K562 (cell line): ENCODE measurements at regions not wholly inside any gene's neighbourhood (a gene's known extent, or its start where the extent isn't known, plus 50 kb on each side); places are given as distances from the start of the nearest gene placed in this dataset.

ENCODE experiments used
- FOS ChIP-seq: IDR thresholded peaks from 3 replicates; pipeline ENCODE4 v1.6.1; 2011; ENCODE audit not compliant: insufficient read length; ENCODE audit errors: extremely low read depth
- HNRNPK ChIP-seq: fragments of 200-400 bp; formaldehyde crosslinking; IDR thresholded peaks from one replicate; pipeline ENCODE4 v1.6.1; 2018; ENCODE audit warnings: mild to moderate bottlenecking, low read depth, low read length; ENCODE audit not compliant: poor library complexity, severe bottlenecking
- HNRNPL ChIP-seq: fragments of 200-400 bp; formaldehyde crosslinking; IDR thresholded peaks from 2 replicates; pipeline ENCODE4 v1.6.1; 2017; ENCODE audit warnings: low read depth, mild to moderate bottlenecking, low read length
- SAFB2 ChIP-seq: fragments of 200-400 bp; formaldehyde crosslinking; IDR thresholded peaks from 2 replicates; pipeline ENCODE4 v1.6.1; 2018; ENCODE audit warnings: borderline replicate concordance, low read length, low read depth, moderate library complexity; ENCODE audit not compliant: severe bottlenecking
- SRSF3 ChIP-seq: fragments of 200-400 bp; formaldehyde crosslinking; IDR thresholded peaks from 2 replicates; pipeline ENCODE4 v1.6.1; 2016; ENCODE audit warnings: mild to moderate bottlenecking, low read length, moderate library complexity; ENCODE audit not compliant: insufficient read depth
- TAF15 ChIP-seq: fragments of 200-400 bp; formaldehyde crosslinking; IDR thresholded peaks from 2 replicates; pipeline ENCODE4 v1.6.1; 2017; ENCODE audit warnings: mild to moderate bottlenecking, low read depth, low read length, moderate library complexity
- ZNF24 ChIP-seq: fragments of 450-650 bp; IDR thresholded peaks from 2 replicates; pipeline ENCODE4 v1.6.1; 2016
- TF ChIP-seq, protein P1 (sequence below), 2 experiments: fragments of 450-650 bp in 1 of 2; sonication (generic) in 1 of 2; formaldehyde crosslinking in 1 of 2; IDR thresholded peaks; 2 replicates each; pipeline versions ENCODE4 v1.7.1 to v1.9.0; 2016 to 2022; ENCODE audit warnings: inconsistent platforms in 1 of 2, mild to moderate bottlenecking in 1 of 2, missing genetic modification reagents in 1 of 2

DNA sequence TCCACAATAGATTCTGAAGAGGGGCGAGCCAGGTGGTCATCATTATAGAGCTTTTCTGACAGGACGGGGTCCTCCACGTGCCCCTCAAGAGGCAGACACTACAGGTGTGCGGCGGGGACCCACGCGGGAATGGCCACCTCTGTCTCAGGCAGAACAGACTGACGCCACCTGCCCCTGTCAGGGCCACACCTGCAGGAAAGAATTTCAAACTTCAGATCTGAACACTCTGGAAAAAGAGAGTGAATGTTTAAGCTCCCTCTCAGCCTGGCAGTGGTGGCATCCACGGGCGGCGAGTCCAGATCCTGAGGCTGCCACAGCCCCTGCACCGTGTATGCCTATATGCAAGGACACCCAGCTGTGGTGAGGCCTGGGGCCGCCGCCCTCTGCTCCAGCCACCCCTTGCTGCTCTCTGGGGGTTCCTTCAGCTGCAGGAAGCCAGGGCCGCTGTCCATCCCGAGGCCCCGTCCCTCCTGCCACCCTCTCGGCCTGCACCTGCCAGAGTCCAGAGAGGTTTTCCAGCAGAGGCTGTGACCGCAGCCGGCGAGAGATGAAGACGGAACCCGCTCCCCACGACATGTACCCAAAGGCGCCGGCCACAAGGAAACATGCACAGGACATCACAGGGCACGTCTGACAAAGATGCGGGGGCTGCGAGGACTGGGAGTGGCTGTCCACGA, 234.9 kb downstream of the ERMARD start:
- TF ChIP-seq HNRNPK (no peak), HNRNPL (no peak), SRSF3 (no peak), FOS (no peak), SAFB2 (no peak), ZNF24 (no peak), TAF15 (no peak)
- TF ChIP-seq, protein P1, sequence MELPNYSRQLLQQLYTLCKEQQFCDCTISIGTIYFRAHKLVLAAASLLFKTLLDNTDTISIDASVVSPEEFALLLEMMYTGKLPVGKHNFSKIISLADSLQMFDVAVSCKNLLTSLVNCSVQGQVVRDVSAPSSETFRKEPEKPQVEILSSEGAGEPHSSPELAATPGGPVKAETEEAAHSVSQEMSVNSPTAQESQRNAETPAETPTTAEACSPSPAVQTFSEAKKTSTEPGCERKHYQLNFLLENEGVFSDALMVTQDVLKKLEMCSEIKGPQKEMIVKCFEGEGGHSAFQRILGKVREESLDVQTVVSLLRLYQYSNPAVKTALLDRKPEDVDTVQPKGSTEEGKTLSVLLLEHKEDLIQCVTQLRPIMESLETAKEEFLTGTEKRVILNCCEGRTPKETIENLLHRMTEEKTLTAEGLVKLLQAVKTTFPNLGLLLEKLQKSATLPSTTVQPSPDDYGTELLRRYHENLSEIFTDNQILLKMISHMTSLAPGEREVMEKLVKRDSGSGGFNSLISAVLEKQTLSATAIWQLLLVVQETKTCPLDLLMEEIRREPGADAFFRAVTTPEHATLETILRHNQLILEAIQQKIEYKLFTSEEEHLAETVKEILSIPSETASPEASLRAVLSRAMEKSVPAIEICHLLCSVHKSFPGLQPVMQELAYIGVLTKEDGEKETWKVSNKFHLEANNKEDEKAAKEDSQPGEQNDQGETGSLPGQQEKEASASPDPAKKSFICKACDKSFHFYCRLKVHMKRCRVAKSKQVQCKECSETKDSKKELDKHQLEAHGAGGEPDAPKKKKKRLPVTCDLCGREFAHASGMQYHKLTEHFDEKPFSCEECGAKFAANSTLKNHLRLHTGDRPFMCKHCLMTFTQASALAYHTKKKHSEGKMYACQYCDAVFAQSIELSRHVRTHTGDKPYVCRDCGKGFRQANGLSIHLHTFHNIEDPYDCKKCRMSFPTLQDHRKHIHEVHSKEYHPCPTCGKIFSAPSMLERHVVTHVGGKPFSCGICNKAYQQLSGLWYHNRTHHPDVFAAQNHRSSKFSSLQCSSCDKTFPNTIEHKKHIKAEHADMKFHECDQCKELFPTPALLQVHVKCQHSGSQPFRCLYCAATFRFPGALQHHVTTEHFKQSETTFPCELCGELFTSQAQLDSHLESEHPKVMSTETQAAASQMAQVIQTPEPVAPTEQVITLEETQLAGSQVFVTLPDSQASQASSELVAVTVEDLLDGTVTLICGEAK (IDR thresholded peaks at IDR 0.05): no peak
- TF ChIP-seq, protein P1 (CRISPR knock-in tag; IDR thresholded peaks at IDR 0.05): no peak
